Bronchial epithelial cell (primary cell): ENCODE measurements at regions not wholly inside any gene's neighbourhood (a gene's known extent, or its start where the extent isn't known, plus 50 kb on each side); places are given as distances from the start of the nearest gene placed in this dataset.

ENCODE experiments used
- DNase-seq: peaks from one replicate; pipeline ENCODE4 v3.0.0-alpha.2; 2010; ENCODE audit warnings: low read depth
- FAIRE-seq: peaks from 2 replicates; lab custom pipeline; 2011; peaks lifted over from hg19 to GRCh38; lab: Jason Lieb, UNC
- H3K27me3 ChIP-seq: 2 replicates; pipeline ENCODE4 v1.5.1; 2011; ENCODE audit warnings: low read length; ENCODE audit not compliant: control insufficient read depth, insufficient read depth
- H3K36me3 ChIP-seq: 2 replicates; pipeline ENCODE4 v1.5.1; 2011; ENCODE audit warnings: low read length; ENCODE audit not compliant: control insufficient read depth, insufficient read depth
- H3K4me3 ChIP-seq: 2 replicates; pipeline ENCODE4 v1.5.1; 2011; ENCODE audit warnings: mild to moderate bottlenecking, low read depth, low read length, control low read depth
- TF ChIP-seq, protein P1 (sequence below): IDR thresholded peaks from 2 replicates; pipeline ENCODE4 v1.5.1; 2011; ENCODE audit warnings: mild to moderate bottlenecking, moderate library complexity, low read length, control low read depth, inconsistent platforms; ENCODE audit not compliant: insufficient read depth, severe bottlenecking

- Histone ChIP-seq H3K36me3 (no peaks in the 10 kb centered on the region), H3K27me3 (no peaks in the 10 kb centered on the region), H3K4me3 (no peak overlapping the region)
- no peak for DNase-seq
- TF ChIP-seq, protein P1, sequence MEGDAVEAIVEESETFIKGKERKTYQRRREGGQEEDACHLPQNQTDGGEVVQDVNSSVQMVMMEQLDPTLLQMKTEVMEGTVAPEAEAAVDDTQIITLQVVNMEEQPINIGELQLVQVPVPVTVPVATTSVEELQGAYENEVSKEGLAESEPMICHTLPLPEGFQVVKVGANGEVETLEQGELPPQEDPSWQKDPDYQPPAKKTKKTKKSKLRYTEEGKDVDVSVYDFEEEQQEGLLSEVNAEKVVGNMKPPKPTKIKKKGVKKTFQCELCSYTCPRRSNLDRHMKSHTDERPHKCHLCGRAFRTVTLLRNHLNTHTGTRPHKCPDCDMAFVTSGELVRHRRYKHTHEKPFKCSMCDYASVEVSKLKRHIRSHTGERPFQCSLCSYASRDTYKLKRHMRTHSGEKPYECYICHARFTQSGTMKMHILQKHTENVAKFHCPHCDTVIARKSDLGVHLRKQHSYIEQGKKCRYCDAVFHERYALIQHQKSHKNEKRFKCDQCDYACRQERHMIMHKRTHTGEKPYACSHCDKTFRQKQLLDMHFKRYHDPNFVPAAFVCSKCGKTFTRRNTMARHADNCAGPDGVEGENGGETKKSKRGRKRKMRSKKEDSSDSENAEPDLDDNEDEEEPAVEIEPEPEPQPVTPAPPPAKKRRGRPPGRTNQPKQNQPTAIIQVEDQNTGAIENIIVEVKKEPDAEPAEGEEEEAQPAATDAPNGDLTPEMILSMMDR: no peak
- FAIRE-seq: no peak
These were observed 89.8 kb upstream of the COL1A2 start for GRCh38 chr7:94304878-94305277.

DNA sequence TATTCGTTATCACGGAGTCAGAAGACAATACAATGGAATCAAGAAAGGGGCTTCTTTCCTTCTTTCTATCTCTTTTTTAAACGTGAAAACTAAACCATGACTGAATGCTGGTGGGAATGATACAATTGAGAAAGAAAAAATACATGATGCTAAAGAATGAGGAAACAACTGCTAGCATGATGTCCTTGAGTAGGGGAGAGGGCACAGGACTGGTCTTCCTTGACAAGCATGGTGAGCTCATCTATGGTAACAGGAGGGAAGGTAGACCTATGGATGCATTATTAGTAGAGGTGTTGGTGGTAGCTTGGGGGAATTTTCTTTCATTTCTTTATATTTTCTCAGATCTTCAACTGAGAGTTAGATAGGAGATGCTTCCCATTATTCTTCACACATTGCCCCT is 88.9 kb upstream of the COL1A2 start:
- FAIRE-seq (no peak), DNase-seq (no peak)
- TF ChIP-seq, protein P1: no peak
- H3K36me3 ChIP-seq: no peaks in the 10 kb centered on the region
- H3K4me3 ChIP-seq: no peak overlapping the region
- no peaks in the 10 kb centered on the region for H3K27me3 ChIP-seq

- Histone ChIP-seq H3K4me3 (no peak overlapping the region), H3K27me3 (no peaks in the 10 kb centered on the region), H3K36me3 (no peaks in the 10 kb centered on the region)
- FAIRE-seq (no peak), DNase-seq (peak; percentile 22)
- TF ChIP-seq, protein P1: no peak
These were observed 87.2 kb upstream of the COL1A2 start for GRCh38 chr7:94307399-94308048.

DNA sequence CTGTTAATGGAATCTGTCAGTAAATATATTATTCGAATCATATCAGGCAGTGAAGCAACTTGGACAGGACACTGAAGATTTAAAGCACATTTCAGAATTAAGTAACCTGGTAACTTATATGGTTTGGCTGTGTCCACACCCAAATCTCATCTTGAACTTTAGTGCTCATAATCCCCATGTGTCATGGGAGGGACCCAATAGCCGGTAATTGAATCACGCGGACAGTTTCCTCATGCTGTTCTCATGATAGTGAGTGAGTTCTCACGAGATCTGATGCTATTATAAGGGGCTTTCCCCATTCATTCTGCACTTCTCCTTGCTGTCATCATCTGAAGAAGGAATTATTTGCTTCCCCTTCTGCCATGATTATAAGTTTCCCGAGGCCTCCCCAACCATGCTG is 83.2 kb upstream of the COL1A2 start:
- TF ChIP-seq, protein P1: no peak
- no peak for DNase-seq
- Histone ChIP-seq H3K27me3 (no peaks in the 10 kb centered on the region), H3K36me3 (no peaks in the 10 kb centered on the region), H3K4me3 (no peak overlapping the region)
- no peak for FAIRE-seq

- Histone ChIP-seq H3K4me3 (no peak overlapping the region), H3K36me3 (no peaks in the 10 kb centered on the region), H3K27me3 (no peaks in the 10 kb centered on the region)
- FAIRE-seq (no peak), DNase-seq (no peak)
- TF ChIP-seq, protein P1: no peak
These were observed 80.8 kb upstream of the COL1A2 start for GRCh38 chr7:94313926-94314325.
